GM12872 (cell line): ENCODE measurements at regions not wholly inside any gene's neighbourhood (a gene's known extent, or its start where the extent isn't known, plus 50 kb on each side); places are given as distances from the start of the nearest gene placed in this dataset.

ENCODE experiments used
- TF ChIP-seq, protein P1 (sequence below): IDR thresholded peaks from 3 replicates; pipeline ENCODE4 v1.5.1; 2011; ENCODE audit warnings: low read depth, mild to moderate bottlenecking, low read length, moderate library complexity; ENCODE audit not compliant: insufficient read depth

DNA sequence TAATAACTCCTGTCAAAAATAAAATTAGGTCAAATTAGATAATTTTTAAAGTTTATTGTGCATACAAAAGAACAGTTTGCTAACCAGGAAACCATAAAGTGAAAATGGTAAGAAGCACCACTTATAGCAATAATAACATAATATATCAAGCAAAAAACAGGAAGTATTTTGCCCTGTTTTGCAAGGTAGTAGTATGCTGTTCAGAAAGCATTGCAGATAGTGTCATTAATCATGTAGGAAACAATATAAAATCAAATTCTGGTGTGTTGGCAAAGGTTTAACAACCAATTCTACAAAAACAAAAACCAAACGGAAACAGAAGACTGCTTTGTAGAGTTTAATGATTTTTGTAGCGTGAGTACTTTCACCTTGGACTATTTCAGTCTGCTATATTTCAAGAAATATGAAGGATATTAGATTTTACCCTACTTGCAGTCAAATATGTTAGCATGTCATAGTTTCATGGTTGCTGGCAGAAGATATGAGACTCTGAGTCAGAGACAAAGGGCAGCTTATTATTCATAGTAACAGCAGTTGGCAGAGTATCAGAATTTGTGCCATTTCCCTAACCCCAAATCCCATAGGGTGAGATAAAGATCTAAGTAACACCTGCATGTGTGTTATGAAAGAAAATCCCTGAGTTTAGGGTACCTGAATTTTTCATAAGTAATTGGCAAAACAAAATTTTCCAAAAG is 729.0 kb upstream of the BRINP3 start:
- TF ChIP-seq, protein P1, sequence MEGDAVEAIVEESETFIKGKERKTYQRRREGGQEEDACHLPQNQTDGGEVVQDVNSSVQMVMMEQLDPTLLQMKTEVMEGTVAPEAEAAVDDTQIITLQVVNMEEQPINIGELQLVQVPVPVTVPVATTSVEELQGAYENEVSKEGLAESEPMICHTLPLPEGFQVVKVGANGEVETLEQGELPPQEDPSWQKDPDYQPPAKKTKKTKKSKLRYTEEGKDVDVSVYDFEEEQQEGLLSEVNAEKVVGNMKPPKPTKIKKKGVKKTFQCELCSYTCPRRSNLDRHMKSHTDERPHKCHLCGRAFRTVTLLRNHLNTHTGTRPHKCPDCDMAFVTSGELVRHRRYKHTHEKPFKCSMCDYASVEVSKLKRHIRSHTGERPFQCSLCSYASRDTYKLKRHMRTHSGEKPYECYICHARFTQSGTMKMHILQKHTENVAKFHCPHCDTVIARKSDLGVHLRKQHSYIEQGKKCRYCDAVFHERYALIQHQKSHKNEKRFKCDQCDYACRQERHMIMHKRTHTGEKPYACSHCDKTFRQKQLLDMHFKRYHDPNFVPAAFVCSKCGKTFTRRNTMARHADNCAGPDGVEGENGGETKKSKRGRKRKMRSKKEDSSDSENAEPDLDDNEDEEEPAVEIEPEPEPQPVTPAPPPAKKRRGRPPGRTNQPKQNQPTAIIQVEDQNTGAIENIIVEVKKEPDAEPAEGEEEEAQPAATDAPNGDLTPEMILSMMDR, result no peak

DNA sequence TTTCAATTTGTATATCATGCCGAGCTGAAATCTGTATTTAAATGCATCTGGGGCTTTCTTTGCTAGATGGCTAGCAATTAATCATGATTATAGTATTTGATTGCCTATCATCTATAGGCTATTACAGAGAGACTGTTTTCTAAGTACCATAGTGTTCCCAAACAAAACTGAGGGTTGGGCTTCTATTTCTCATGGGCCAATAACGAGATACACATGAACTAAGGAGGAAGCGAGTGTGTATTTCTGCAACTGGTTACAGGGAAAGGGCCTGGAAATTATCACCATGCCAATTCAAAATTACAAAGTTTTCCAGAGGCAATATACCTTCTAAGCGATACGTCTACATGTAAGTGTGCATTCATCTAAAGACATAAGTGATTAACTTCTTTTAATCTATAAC is 744.5 kb upstream of the BRINP3 start:
- TF ChIP-seq, protein P1, result no peak

DNA sequence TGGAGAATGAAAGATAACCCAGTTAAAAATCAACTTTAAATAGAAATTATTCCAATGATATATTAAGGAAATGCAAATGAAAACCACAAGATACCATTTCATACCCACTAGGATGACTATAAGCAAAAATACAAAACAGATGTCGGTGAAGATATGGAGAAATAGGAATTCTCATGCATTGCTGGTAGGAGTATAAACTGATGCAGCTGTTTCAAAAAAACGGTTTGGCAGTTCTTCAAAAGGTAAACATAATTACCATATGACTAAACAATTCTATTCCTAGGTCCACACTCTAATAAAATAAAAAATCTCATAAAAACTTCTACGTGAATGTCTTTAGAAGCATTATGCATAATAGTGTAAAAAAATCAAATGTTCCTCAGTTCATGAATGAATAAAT is 763.3 kb upstream of the BRINP3 start:
- TF ChIP-seq, protein P1, result no peak

DNA sequence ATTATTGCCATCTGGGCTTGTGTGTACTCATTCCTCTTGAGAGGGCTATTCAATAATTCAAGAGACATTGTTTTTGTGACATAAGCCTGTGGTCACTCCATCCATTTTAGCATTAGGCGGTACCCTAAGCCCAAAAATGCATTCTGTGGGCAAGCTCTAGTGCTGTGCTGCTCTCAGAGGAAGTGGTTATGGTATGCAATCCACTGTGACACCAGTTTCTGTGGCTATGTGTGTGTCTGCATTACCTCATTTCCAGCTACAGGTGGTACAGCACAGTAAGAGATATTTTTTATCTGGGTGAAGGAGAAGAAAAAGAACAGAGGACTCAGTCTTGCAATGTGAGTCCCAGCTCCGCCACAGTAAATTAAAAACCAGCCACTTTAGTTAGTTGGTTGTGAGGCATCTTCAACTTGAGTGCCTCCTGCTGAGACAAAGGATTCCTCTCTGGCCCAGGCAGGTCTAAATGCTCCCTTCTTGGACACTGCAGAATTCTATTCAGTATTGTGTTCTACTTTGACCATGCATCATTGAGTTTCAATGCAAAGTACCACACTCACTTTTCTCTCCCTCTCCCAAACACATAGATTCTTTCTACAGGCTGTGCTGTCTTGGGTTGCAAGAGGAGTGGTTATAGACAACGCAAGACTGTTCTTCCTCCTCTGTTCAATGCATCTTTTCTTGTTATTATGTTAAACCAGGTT is 777.8 kb upstream of the BRINP3 start:
- TF ChIP-seq, protein P1, result no peak

DNA sequence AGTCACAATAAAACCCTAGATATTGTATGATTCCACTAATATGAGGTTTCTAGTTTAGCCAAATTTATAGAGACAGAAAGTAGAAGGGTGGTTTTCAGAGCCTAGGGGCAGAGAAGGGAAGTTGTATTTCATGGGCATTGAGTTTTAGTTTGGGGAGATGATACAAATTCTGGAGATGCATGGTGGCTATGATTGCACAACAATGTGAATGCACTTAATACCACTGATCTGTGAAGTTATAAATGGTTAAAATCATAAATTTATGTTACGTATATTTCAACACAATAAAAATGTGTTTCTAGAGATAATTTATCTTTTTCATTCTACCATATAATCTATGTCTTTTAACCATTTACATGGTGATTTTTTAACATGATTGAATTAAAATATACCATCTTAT is 779.3 kb upstream of the BRINP3 start:
- TF ChIP-seq, protein P1, result no peak

DNA sequence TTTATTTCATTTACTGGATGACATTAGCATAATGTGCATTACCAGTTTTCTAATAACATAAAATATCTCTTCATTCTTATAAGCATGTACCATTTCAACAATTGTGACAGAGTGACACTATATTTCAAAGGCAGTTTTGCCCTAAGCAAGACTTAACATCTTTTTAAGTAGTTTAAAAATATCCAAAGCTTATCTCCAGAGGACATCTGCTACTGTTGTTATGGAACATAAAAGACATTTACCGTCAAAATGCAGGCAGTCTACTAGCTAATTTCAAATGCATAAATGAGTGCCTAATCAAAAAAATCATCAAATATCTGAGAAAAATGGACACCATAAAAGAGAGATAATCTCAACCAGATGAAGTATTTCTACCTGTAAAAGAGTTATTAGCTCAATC is 782.4 kb upstream of the BRINP3 start:
- TF ChIP-seq, protein P1, result no peak

DNA sequence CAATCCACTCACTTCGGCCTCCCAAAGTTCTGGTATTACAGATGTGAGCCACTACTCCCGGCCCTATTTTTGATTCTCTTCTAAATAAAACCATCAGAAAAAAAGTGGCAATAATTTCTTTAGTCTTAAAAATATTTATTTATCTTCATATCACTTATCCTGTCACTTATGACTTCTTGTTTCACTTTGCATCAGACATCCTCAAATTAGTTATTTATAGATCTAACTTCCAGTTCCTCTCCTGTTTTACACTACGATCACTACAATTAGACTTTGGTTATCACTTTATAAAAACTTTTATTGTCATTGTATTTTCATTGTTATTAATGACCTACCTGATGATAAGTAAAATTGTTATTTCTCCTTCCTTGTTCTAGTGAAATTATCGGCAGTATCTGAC is 783.4 kb upstream of the BRINP3 start:
- TF ChIP-seq, protein P1, result no peak
